HEK293 (cell line): ENCODE measurements at regions not wholly inside any gene's neighbourhood (a gene's known extent, or its start where the extent isn't known, plus 50 kb on each side); places are given as distances from the start of the nearest gene placed in this dataset.

ENCODE experiments used
- CTCF ChIA-PET: fragments of 350-600 bp; formaldehyde crosslinking; extraction: SDS; loops from one replicate; lab custom pipeline; 2021; ENCODE audit warnings: antibody characterized with exemption; lab: Yijun Ruan, JAX
- POLR2A ChIA-PET: fragments of 300-600 bp; formaldehyde crosslinking; extraction: SDS; loops from one replicate; lab custom pipeline; 2020; ENCODE audit warnings: antibody characterized with exemption, inconsistent platforms; lab: Yijun Ruan, JAX
- H3K27ac ChIP-seq: fragments of 200-500 bp; sonication (Bioruptor generic); 2 replicates; pipeline ENCODE4 v1.5.1; 2014; ENCODE audit warnings: low read depth, low read length, control low read depth, inconsistent platforms; ENCODE audit errors: extremely low read depth
- H3K36me3 ChIP-seq, 2 experiments: fragments of 200-500 bp in 1 of 2; sonication (Bioruptor generic) in 1 of 2; 1 replicate in 1 of 2; 2 replicates in 1 of 2; pipeline ENCODE4 v1.5.1; 2014 to 2017; ENCODE audit warnings: inconsistent platforms in 2 of 2, low read length in 2 of 2; ENCODE audit not compliant: control insufficient read depth in 2 of 2, insufficient read depth in 1 of 2
- H3K4me1 ChIP-seq: fragments of 200-500 bp; sonication (Bioruptor generic); 2 replicates; pipeline ENCODE4 v1.5.1; 2014; ENCODE audit warnings: mild to moderate bottlenecking, low read length, inconsistent platforms; ENCODE audit not compliant: control insufficient read depth, insufficient read depth
- H3K4me3 ChIP-seq: 2 replicates; pipeline ENCODE4 v1.5.1; 2011; ENCODE audit warnings: low read depth, mild to moderate bottlenecking, control low read depth, low read length, moderate library complexity
- H3K9me3 ChIP-seq: fragments of 200-500 bp; sonication (Bioruptor generic); 2 replicates; pipeline ENCODE4 v1.5.1; 2014; ENCODE audit warnings: low read depth, low read length, inconsistent platforms; ENCODE audit not compliant: control insufficient read depth, insufficient read depth
- GFI1B ChIP-seq: fragments of 450-650 bp; formaldehyde crosslinking; IDR thresholded peaks from 2 replicates; pipeline ENCODE4 v1.5.1; 2016; ENCODE audit warnings: missing biosample characterization, missing genetic modification characterization
- GLI4 ChIP-seq: fragments of 450-650 bp; formaldehyde crosslinking; IDR thresholded peaks from 2 replicates; pipeline ENCODE4 v1.5.1; 2016; ENCODE audit warnings: missing biosample characterization, missing genetic modification characterization
- KLF16 ChIP-seq: fragments of 450-650 bp; formaldehyde crosslinking; IDR thresholded peaks from 2 replicates; pipeline ENCODE4 v1.5.1; 2017; ENCODE audit warnings: missing biosample characterization, missing genetic modification characterization
- WT1 ChIP-seq: fragments of 450-650 bp; formaldehyde crosslinking; IDR thresholded peaks from 2 replicates; pipeline ENCODE4 v1.5.1; 2016; ENCODE audit warnings: missing biosample characterization, missing genetic modification characterization
- ZNF112 ChIP-seq: fragments of 450-650 bp; formaldehyde crosslinking; IDR thresholded peaks from 2 replicates; pipeline ENCODE4 v1.5.0; 2017; ENCODE audit warnings: missing biosample characterization, missing genetic modification characterization
- ZNF114 ChIP-seq: fragments of 450-650 bp; formaldehyde crosslinking; IDR thresholded peaks from 2 replicates; pipeline ENCODE4 v1.5.0; 2017; ENCODE audit warnings: missing biosample characterization, missing genetic modification characterization
- ZNF155 ChIP-seq: fragments of 450-650 bp; formaldehyde crosslinking; IDR thresholded peaks from 2 replicates; pipeline ENCODE4 v1.5.1; 2016; ENCODE audit warnings: missing biosample characterization, missing genetic modification characterization
- ZNF239 ChIP-seq: fragments of 450-650 bp; formaldehyde crosslinking; IDR thresholded peaks from 2 replicates; pipeline ENCODE4 v1.5.1; 2016; ENCODE audit warnings: missing biosample characterization, missing genetic modification characterization
- ZNF24 ChIP-seq: fragments of 450-650 bp; formaldehyde crosslinking; IDR thresholded peaks from 2 replicates; pipeline ENCODE4 v1.5.1; 2016; ENCODE audit warnings: missing biosample characterization, missing genetic modification characterization
- ZNF266 ChIP-seq: fragments of 450-650 bp; formaldehyde crosslinking; IDR thresholded peaks from 2 replicates; pipeline ENCODE4 v1.5.1; 2016; ENCODE audit warnings: missing biosample characterization, missing genetic modification characterization, low read depth
- ZNF548 ChIP-seq: fragments of 450-650 bp; formaldehyde crosslinking; IDR thresholded peaks from 2 replicates; pipeline ENCODE4 v1.5.1; 2016; ENCODE audit warnings: missing biosample characterization, missing genetic modification characterization
- ZNF571 ChIP-seq: fragments of 450-650 bp; formaldehyde crosslinking; IDR thresholded peaks from 2 replicates; pipeline ENCODE4 v1.5.0; 2017; ENCODE audit warnings: missing biosample characterization, missing genetic modification characterization
- ZNF596 ChIP-seq: fragments of 450-650 bp; IDR thresholded peaks from 2 replicates; pipeline ENCODE4 v1.5.0; 2018; ENCODE audit warnings: missing biosample characterization, mild to moderate bottlenecking, missing genetic modification characterization, moderate library complexity
- ZNF600 ChIP-seq: fragments of 450-650 bp; formaldehyde crosslinking; IDR thresholded peaks from 2 replicates; pipeline ENCODE4 v1.5.1; 2016; ENCODE audit warnings: missing biosample characterization, missing genetic modification characterization
- TF ChIP-seq, protein P1 (sequence below): fragments of 450-650 bp; formaldehyde crosslinking; conservative IDR thresholded peaks from 2 replicates; pipeline ENCODE4 v1.5.1; 2016; ENCODE audit warnings: low read depth, missing biosample characterization, missing genetic modification characterization
- TF ChIP-seq, protein P2 (sequence below): fragments of 450-650 bp; formaldehyde crosslinking; IDR thresholded peaks from 2 replicates; pipeline ENCODE4 v1.5.1; 2016; ENCODE audit warnings: missing biosample characterization, missing genetic modification characterization
- TF ChIP-seq, protein P3 (sequence below): fragments of 450-650 bp; formaldehyde crosslinking; IDR thresholded peaks from 2 replicates; pipeline ENCODE4 v1.5.1; 2016; ENCODE audit warnings: missing biosample characterization, missing genetic modification characterization, low read depth
- TF ChIP-seq, protein P4 (sequence below): fragments of 450-650 bp; formaldehyde crosslinking; IDR thresholded peaks from 2 replicates; pipeline ENCODE4 v1.5.1; 2016; ENCODE audit warnings: missing biosample characterization, missing genetic modification characterization
- TF ChIP-seq, protein P5 (sequence below): fragments of 450-650 bp; formaldehyde crosslinking; IDR thresholded peaks from 2 replicates; pipeline ENCODE4 v1.5.1; 2017; ENCODE audit warnings: missing biosample characterization, missing genetic modification characterization

DNA sequence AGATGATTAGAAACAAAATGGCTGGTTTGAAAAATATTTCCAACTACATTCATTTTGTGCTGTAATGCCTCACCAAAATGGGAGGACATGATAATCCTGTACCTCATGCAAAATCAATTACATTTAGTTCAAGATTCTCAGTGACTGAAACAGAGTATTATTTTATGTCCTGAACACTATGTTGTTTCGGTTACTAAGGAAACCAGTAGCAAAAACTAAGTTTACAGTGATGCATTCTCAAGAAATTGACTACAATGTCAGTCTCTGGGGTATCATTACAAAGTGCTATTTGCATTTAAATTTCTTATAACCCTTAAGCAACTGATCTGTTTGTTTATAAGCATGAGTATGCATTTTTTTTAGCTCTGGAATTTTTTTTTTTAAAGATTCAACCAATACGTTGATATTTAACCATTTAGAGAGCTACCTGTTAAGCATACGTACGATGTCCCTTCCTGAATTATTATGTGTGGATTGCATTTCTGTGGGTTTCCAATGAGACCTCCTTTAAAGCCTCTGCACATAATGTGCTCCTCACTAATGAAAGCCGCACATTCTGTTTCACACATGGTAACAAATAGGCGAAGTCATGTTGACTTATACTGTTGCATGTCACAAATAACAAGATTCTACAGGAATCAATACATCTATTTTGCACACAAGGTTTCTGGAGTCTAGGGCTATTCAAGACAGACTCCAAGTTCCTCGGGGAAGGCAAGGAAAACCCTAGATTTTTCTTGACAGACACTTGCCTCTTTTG lies 1035.7 kb downstream of the ADGRL2 start:
- no peak overlapping the region for H3K4me3 ChIP-seq
- no peaks in the 10 kb centered on the region for H3K36me3 ChIP-seq
- no peak overlapping the region for H3K27ac ChIP-seq
- H3K9me3 ChIP-seq, result no peaks in the 10 kb centered on the region
- POLR2A ChIA-PET, result no interaction called here
- CTCF ChIA-PET, result no interaction called here
- TF ChIP-seq ZNF155 (tag by site-specific recombination), result no peak
- TF ChIP-seq ZNF114 (tag by site-specific recombination), result no peak
- no peaks in the 10 kb centered on the region for H3K4me1 ChIP-seq

DNA sequence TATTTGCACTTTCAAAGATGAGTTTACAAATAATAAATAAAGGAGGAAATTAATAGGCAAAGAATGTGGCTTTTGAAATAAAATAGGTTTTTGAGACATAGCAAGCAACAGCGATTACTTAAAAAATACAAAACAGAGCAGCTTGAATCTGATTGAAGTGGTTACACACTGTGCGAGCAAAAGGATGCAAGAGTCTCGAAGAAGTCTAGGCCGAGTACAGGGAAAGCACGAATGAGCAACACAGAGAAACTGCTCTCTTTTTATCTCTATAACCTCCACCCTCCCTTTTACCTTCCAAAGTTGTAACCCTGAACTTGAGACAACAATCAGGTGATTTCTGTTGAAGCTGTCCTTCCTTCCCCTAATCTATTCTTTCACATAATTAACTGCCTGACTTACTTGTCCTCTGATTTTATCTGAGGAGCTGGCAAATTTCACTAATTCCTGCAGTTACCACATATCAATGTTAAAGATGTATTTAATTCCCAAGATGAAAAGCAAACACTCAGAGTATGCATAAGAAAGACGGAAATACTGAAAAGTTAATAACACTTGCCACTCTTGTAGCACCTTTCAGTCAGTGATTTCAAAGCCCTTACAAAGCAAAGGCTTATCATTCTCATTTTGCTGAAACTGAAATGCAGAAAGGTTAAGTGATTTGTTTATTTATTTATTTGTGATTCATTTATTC lies 1030.1 kb downstream of the ADGRL2 start:
- Histone ChIP-seq H3K4me1 (no peaks in the 10 kb centered on the region), H3K27ac (no peak overlapping the region), H3K4me3 (no peak overlapping the region), H3K36me3 (no peaks in the 10 kb centered on the region), H3K9me3 (no peaks in the 10 kb centered on the region)
- TF ChIP-seq WT1 (tag by site-specific recombination) (no peak), ZNF24 (tag by site-specific recombination) (no peak), ZNF112 (tag by site-specific recombination) (no peak)
- TF ChIP-seq, protein P1, sequence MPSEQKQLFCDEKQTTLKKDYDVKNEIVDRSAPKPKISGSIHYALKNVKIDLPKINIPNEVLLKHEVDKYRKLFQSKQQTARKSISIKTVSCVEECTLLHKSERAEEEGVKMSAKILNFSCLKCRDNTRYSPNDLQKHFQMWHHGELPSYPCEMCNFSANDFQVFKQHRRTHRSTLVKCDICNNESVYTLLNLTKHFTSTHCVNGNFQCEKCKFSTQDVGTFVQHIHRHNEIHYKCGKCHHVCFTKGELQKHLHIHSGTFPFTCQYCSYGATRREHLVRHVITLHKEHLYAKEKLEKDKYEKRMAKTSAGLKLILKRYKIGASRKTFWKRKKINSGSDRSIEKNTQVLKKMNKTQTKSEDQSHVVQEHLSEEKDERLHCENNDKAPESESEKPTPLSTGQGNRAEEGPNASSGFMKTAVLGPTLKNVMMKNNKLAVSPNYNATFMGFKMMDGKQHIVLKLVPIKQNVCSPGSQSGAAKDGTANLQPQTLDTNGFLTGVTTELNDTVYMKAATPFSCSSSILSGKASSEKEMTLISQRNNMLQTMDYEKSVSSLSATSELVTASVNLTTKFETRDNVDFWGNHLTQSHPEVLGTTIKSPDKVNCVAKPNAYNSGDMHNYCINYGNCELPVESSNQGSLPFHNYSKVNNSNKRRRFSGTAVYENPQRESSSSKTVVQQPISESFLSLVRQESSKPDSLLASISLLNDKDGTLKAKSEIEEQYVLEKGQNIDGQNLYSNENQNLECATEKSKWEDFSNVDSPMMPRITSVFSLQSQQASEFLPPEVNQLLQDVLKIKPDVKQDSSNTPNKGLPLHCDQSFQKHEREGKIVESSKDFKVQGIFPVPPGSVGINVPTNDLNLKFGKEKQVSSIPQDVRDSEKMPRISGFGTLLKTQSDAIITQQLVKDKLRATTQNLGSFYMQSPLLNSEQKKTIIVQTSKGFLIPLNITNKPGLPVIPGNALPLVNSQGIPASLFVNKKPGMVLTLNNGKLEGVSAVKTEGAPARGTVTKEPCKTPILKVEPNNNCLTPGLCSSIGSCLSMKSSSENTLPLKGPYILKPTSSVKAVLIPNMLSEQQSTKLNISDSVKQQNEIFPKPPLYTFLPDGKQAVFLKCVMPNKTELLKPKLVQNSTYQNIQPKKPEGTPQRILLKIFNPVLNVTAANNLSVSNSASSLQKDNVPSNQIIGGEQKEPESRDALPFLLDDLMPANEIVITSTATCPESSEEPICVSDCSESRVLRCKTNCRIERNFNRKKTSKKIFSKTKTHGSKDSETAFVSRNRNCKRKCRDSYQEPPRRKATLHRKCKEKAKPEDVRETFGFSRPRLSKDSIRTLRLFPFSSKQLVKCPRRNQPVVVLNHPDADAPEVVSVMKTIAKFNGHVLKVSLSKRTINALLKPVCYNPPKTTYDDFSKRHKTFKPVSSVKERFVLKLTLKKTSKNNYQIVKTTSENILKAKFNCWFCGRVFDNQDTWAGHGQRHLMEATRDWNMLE, result no peak
- TF ChIP-seq, protein P2, sequence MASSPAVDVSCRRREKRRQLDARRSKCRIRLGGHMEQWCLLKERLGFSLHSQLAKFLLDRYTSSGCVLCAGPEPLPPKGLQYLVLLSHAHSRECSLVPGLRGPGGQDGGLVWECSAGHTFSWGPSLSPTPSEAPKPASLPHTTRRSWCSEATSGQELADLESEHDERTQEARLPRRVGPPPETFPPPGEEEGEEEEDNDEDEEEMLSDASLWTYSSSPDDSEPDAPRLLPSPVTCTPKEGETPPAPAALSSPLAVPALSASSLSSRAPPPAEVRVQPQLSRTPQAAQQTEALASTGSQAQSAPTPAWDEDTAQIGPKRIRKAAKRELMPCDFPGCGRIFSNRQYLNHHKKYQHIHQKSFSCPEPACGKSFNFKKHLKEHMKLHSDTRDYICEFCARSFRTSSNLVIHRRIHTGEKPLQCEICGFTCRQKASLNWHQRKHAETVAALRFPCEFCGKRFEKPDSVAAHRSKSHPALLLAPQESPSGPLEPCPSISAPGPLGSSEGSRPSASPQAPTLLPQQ (tag by site-specific recombination), result no peak
- ChIA-PET CTCF (no interaction called here), POLR2A (no interaction called here)

DNA sequence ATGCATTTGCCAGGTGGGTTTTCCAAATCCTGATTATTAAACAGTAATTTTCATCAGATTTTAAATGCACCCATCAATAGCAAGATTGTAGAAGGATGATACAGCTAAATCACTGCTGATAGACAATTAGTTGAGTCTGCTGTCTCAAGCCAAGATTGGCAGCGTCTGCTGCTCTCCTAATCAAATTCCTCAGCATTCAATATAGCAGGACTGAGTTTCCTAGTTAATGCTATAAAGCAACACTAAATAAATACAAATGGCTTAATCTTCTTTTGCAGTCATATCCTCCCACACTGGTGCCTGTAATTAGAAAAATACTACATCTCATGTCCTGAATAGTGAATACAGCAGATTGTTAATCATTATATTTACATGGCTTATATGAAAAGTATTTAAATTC lies 1028.8 kb downstream of the ADGRL2 start:
- Histone ChIP-seq H3K27ac (no peak overlapping the region), H3K4me3 (no peak overlapping the region), H3K36me3 (no peaks in the 10 kb centered on the region), H3K9me3 (no peaks in the 10 kb centered on the region), H3K4me1 (no peaks in the 10 kb centered on the region)
- CTCF ChIA-PET, result no interaction called here
- POLR2A ChIA-PET, result no interaction called here
- TF ChIP-seq ZNF571 (tag by site-specific recombination) (no peak), ZNF600 (tag by site-specific recombination) (no peak), ZNF548 (tag by site-specific recombination) (no peak), ZNF239 (tag by site-specific recombination) (no peak), ZNF596 (tag by site-specific recombination) (no peak), ZNF266 (no peak), GLI4 (tag by site-specific recombination) (no peak), KLF16 (tag by site-specific recombination) (no peak), GFI1B (tag by site-specific recombination) (no peak)
- TF ChIP-seq, protein P3, sequence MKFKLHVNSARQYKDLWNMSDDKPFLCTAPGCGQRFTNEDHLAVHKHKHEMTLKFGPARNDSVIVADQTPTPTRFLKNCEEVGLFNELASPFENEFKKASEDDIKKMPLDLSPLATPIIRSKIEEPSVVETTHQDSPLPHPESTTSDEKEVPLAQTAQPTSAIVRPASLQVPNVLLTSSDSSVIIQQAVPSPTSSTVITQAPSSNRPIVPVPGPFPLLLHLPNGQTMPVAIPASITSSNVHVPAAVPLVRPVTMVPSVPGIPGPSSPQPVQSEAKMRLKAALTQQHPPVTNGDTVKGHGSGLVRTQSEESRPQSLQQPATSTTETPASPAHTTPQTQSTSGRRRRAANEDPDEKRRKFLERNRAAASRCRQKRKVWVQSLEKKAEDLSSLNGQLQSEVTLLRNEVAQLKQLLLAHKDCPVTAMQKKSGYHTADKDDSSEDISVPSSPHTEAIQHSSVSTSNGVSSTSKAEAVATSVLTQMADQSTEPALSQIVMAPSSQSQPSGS, result no peak
- TF ChIP-seq, protein P4, sequence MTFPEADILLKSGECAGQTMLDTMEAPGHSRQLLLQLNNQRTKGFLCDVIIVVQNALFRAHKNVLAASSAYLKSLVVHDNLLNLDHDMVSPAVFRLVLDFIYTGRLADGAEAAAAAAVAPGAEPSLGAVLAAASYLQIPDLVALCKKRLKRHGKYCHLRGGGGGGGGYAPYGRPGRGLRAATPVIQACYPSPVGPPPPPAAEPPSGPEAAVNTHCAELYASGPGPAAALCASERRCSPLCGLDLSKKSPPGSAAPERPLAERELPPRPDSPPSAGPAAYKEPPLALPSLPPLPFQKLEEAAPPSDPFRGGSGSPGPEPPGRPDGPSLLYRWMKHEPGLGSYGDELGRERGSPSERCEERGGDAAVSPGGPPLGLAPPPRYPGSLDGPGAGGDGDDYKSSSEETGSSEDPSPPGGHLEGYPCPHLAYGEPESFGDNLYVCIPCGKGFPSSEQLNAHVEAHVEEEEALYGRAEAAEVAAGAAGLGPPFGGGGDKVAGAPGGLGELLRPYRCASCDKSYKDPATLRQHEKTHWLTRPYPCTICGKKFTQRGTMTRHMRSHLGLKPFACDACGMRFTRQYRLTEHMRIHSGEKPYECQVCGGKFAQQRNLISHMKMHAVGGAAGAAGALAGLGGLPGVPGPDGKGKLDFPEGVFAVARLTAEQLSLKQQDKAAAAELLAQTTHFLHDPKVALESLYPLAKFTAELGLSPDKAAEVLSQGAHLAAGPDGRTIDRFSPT, result no peak
- TF ChIP-seq, protein P5, sequence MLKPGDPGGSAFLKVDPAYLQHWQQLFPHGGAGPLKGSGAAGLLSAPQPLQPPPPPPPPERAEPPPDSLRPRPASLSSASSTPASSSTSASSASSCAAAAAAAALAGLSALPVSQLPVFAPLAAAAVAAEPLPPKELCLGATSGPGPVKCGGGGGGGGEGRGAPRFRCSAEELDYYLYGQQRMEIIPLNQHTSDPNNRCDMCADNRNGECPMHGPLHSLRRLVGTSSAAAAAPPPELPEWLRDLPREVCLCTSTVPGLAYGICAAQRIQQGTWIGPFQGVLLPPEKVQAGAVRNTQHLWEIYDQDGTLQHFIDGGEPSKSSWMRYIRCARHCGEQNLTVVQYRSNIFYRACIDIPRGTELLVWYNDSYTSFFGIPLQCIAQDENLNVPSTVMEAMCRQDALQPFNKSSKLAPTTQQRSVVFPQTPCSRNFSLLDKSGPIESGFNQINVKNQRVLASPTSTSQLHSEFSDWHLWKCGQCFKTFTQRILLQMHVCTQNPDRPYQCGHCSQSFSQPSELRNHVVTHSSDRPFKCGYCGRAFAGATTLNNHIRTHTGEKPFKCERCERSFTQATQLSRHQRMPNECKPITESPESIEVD (tag by site-specific recombination), result no peak
